Psoas muscle (tissue), 7 donors: ENCODE measurements at regions not wholly inside any gene's neighbourhood (a gene's known extent, or its start where the extent isn't known, plus 50 kb on each side); places are given as distances from the start of the nearest gene placed in this dataset.

Source experiments
- ATAC-seq, 4 donors: fragments of 200-7000 bp; cut with Tn5 transposase; one replicate each; pipeline ENCODE4 v1.9.1; 2020; ENCODE audit warnings: moderate library complexity in 3 of 4, mild to moderate bottlenecking in 2 of 4
- DNase-seq, 2 donors: peaks; one replicate each; pipeline ENCODE4 v3.0.0-alpha.2; 2020
- H3K27ac ChIP-seq: fragments of 200-600 bp; one replicate; pipeline ENCODE4 v1.8.0; 2022
- H3K27me3 ChIP-seq, 3 donors: fragments of 200-600 bp in 1 of 3; one replicate each; pipeline versions ENCODE4 v1.6.1 to v1.8.0; 2013 to 2022; ENCODE audit warnings: low read length in 2 of 3, mild to moderate bottlenecking in 2 of 3, moderate library complexity in 1 of 3; ENCODE audit not compliant: insufficient read depth in 3 of 3
- H3K36me3 ChIP-seq, 2 donors: fragments of 200-600 bp in 1 of 2; one replicate each; pipeline versions ENCODE4 v1.6.1 to v1.8.0; 2013 to 2022; ENCODE audit warnings: low read depth in 1 of 2, mild to moderate bottlenecking in 1 of 2, moderate library complexity in 1 of 2; ENCODE audit not compliant: insufficient read depth in 1 of 2
- H3K4me1 ChIP-seq: fragments of 200-600 bp; one replicate; pipeline ENCODE4 v1.8.0; 2022
- H3K4me3 ChIP-seq: fragments of 200-600 bp; one replicate; pipeline ENCODE4 v1.8.0; 2022; ENCODE audit warnings: mild to moderate bottlenecking
- H3K9me3 ChIP-seq: fragments of 200-600 bp; one replicate; pipeline ENCODE4 v1.8.0; 2022
- CTCF ChIP-seq: fragments of 200-600 bp; IDR thresholded peaks from one replicate; pipeline ENCODE4 v1.8.0; 2022; ENCODE audit warnings: antibody characterized with exemption
- WGBS, 3 donors: extraction: QIAGEN DNeasy Blood & Tissue Kit; methylation state at CpG; one replicate each; pipeline versions ENCODE4 v1.1.6 to v1.1.7; 2013; 5-methylcytosine and 5-hydroxymethylcytosine counted together
- intact Hi-C, 2 donors: fragments of 100-400 bp; cut with DNase I; formaldehyde crosslinking; loops; one replicate each; pipeline versions ENCODE4 v1.11.0 to v1.14.2; 2022
- donor health status: healthy with polysubstance abuse.
- donor health status: DM: no; HTN: no; CAD: no; lungs with moderate emphysema.
- donor health status: Bipolar disorder and iron deficiency.
- donor health status: healthy.
- donor health status: DM: yes; HTN: yes; CAD: no.
- donor health status: DM: no; HTN: no; CAD: no.
- donor health status: DM: yes; HTN: yes; CAD: no.

DNA sequence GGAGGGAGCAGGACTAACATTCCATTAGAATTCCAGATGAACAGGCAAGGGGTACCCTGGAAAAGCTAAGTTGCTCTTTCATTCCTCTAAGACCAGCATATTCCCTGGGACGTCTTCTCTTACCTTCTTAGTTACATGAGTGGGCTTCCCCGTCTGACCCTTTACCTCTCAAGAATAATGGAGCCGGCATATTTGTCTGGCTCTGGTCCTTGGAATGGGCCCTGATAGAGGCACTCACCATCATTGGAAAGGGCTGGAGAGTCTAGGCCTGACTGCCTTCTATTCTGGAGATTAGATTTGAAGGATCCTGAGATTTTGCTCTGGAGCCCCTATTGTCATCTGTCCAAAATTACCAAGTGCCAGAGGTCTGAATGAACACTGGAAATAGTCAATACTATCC, 347.5 kb downstream of the MYCN start:
- Histone ChIP-seq H3K27me3 (peaks cover 0 to 2% (median 0%) of the 10 kb centered on the region in 3 donors), H3K27ac (no peak overlapping the region), H3K4me3 (no peak overlapping the region), H3K36me3 (no peaks in the 10 kb centered on the region), H3K9me3 (no peaks in the 10 kb centered on the region), H3K4me1 (no peaks in the 10 kb centered on the region)
- intact Hi-C loops = loop anchor here in 1 of 2 donors (10.0 kb wide), 1 partner anchor 217 kb away; no protein-coding TSS in a partner anchor
- ATAC-seq = no peak
- TF ChIP-seq CTCF = no peak
- DNase-seq = no peak
- WGBS, 3 donors = 95 to 98% (median 95%) methylated on average over 3 of the region's 3 CpGs

DNA sequence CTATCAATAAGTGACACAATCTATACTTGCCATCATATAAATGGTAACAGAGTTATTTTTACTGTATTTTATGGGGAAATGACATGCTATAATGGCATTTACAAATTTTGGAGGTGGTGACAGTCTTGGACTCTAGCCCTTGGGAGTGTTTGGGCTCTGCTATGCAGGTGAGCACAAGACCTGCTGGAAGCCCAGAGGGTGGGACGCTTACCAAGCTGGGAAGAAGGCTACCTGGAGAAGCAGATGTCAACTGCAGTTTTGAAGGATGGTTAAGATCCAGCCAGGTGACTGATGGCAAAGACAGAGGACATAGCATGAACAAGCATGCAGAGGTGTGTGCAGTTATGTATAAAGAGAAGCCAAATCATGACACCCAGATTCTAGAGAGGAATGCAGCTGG, 346.9 kb downstream of the MYCN start:
- no peak for TF ChIP-seq CTCF
- Histone ChIP-seq H3K27me3 (peaks cover 0 to 2% (median 0%) of the 10 kb centered on the region in 3 donors), H3K36me3 (no peaks in the 10 kb centered on the region), H3K9me3 (no peaks in the 10 kb centered on the region), H3K27ac (no peak overlapping the region), H3K4me1 (no peaks in the 10 kb centered on the region), H3K4me3 (no peak overlapping the region)
- intact Hi-C loops = loop anchor here in 1 of 2 donors (10.0 kb wide), 1 partner anchor 218 kb away; no protein-coding TSS in a partner anchor
- 88 to 100% (median 94%) methylated on average over 1 of the region's 1 CpG for WGBS, 3 donors
- DNase-seq (no peak), ATAC-seq (no peak)

DNA sequence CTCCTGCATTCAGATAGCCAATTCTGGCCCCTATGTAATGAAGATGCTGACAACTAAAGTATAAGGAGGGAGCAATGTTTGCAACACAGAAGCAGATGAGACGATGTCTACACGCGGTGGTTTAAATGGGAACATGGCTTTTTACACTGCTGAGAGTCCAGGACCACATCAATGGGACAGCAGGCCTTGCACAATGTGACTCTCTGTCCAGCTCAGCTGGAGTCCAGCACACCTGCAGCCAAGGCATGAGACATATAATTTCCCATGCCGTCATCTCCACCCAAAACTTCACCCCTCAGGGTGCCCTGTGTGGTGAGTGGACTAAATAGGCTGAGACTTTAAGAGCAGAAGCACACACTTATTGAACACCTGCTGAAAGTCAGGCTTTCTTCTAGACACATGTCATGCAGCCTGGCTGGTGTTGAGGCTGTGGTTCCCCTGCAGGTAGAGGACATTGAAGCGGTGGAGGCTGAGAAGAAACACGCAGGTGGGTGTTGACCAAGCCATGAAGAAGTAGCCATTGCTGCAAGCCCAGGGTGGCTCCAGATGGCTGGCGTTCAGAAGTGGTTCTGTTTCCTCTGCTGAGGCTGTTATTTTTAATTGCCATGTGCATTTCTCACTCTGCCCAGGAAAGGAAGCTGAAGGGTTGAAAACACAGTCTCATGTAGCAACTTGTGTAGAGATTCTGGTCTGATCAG, 345.6 kb downstream of the MYCN start:
- no peak overlapping the region for H3K27ac ChIP-seq
- TF ChIP-seq CTCF = no peak
- no peaks in the 10 kb centered on the region for H3K36me3 ChIP-seq
- no peak overlapping the region for H3K4me3 ChIP-seq
- ATAC-seq (no peak), DNase-seq (no peak)
- 74 to 84% (median 80%) methylated on average over 7 of the region's 7 CpGs for WGBS, 3 donors
- no peaks in the 10 kb centered on the region for H3K9me3 ChIP-seq
- no peaks in the 10 kb centered on the region for H3K4me1 ChIP-seq
- intact Hi-C loops = loop anchor here in 1 of 2 donors (1.0 to 10.0 kb wide), 2 partner anchors 219 to 346 kb away; partner anchors contain the start of gene MYCN
- H3K27me3 ChIP-seq = no peaks in the 10 kb centered on the region

GRCh38 chr2:16284941-16285625, 344.7 kb downstream of the MYCN start:
- no peak for TF ChIP-seq CTCF
- H3K27me3 ChIP-seq = no peaks in the 10 kb centered on the region
- H3K4me1 ChIP-seq = no peaks in the 10 kb centered on the region
- no peak for DNase-seq
- ATAC-seq = no peak
- intact Hi-C loops = loop anchor here (1.0 to 10.0 kb wide), 4 partner anchors 220 to 648 kb away; partner anchors contain the start of gene MYCN (in 2 of the 2)
- no peaks in the 10 kb centered on the region for H3K36me3 ChIP-seq
- no peak overlapping the region for H3K27ac ChIP-seq
- no peak overlapping the region for H3K4me3 ChIP-seq
- 90 to 93% (median 92%) methylated on average over 12 of the region's 12 CpGs for WGBS, 3 donors
- no peaks in the 10 kb centered on the region for H3K9me3 ChIP-seq
